ENCODE measurements at regions not wholly inside any gene's neighbourhood (a gene's known extent, or its start where the extent isn't known, plus 50 kb on each side); places are given as distances from the start of the nearest gene placed in this dataset.

GRCh38 chr5:3542769-3543168 lies 52.9 kb upstream of the IRX1 start:
- TF ChIP-seq EZH2 (IDR thresholded peaks at IDR 0.05; ENCODE audit: borderline replicate concordance, low read depth, low read length, severe bottlenecking) (no peak), CTCF (IDR thresholded peaks at IDR 0.05; ENCODE audit: borderline replicate concordance, extremely low read depth, low read length, poor library complexity, severe bottlenecking) (no peak)
- Histone ChIP-seq H4K20me1 (ENCODE audit: insufficient read depth, low read length) (no peaks in the 10 kb centered on the region), H3K4me3 (ENCODE audit: low read depth in 1 of 2, low read length in 2 of 2) (no peak overlapping the region), H3K4me2 (ENCODE audit: insufficient read depth, low read length) (no peak overlapping the region), H3K27me3 (ENCODE audit: insufficient read depth, low read length, poor library complexity) (no peaks in the 10 kb centered on the region), H2AFZ (ENCODE audit: low read depth, low read length) (0 out of 2 replicates have a peak overlapping the region, but pooled peaks have one; percentile 10), H3K9me3 (ENCODE audit: insufficient read depth, low read length, severe bottlenecking) (no peaks in the 10 kb centered on the region), H3K27ac (ENCODE audit: low read length) (no peak overlapping the region), H3K79me2 (ENCODE audit: insufficient read depth, low read length) (no peaks in the 10 kb centered on the region), H3K9ac (ENCODE audit: low read depth, low read length) (no peak overlapping the region), H3K36me3 (ENCODE audit: insufficient read depth, low read length) (no peaks in the 10 kb centered on the region), H3K4me1 (ENCODE audit: insufficient read depth, low read length) (no peaks in the 10 kb centered on the region)
- DNase-seq, result no peak
- ATAC-seq (ENCODE audit: insufficient read depth, low read depth), result no peak

GRCh38 chr5:3542158-3542557 lies 53.5 kb upstream of the IRX1 start:
- ATAC-seq (ENCODE audit: insufficient read depth, low read depth) (no peak), DNase-seq (no peak)
- H3K9me3 ChIP-seq (ENCODE audit: insufficient read depth, low read length, severe bottlenecking), result no peaks in the 10 kb centered on the region
- H3K9ac ChIP-seq (ENCODE audit: low read depth, low read length), result no peak overlapping the region
- H2AFZ ChIP-seq (ENCODE audit: low read depth, low read length), result no peak overlapping the region
- no peaks in the 10 kb centered on the region for H3K79me2 ChIP-seq (ENCODE audit: insufficient read depth, low read length)
- H3K36me3 ChIP-seq (ENCODE audit: insufficient read depth, low read length), result no peaks in the 10 kb centered on the region
- no peaks in the 10 kb centered on the region for H3K4me1 ChIP-seq (ENCODE audit: insufficient read depth, low read length)
- H3K27me3 ChIP-seq (ENCODE audit: insufficient read depth, low read length, poor library complexity), result no peaks in the 10 kb centered on the region
- H3K4me3 ChIP-seq (ENCODE audit: low read depth in 1 of 2, low read length in 2 of 2), result no peak overlapping the region
- TF ChIP-seq CTCF (IDR thresholded peaks at IDR 0.05; ENCODE audit: borderline replicate concordance, extremely low read depth, low read length, poor library complexity, severe bottlenecking) (no peak), EZH2 (IDR thresholded peaks at IDR 0.05; ENCODE audit: borderline replicate concordance, low read depth, low read length, severe bottlenecking) (no peak)
- H3K27ac ChIP-seq (ENCODE audit: low read length), result no peak overlapping the region
- no peak overlapping the region for H3K4me2 ChIP-seq (ENCODE audit: insufficient read depth, low read length)
- no peaks in the 10 kb centered on the region for H4K20me1 ChIP-seq (ENCODE audit: insufficient read depth, low read length)

GRCh38 chr5:3538886-3539285 lies 56.7 kb upstream of the IRX1 start:
- H2AFZ ChIP-seq (ENCODE audit: low read depth, low read length), result no peak overlapping the region
- no peaks in the 10 kb centered on the region for H3K4me1 ChIP-seq (ENCODE audit: insufficient read depth, low read length)
- no peak overlapping the region for H3K4me2 ChIP-seq (ENCODE audit: insufficient read depth, low read length)
- H3K9ac ChIP-seq (ENCODE audit: low read depth, low read length), result no peak overlapping the region
- ATAC-seq (ENCODE audit: insufficient read depth, low read depth), result no peak
- H3K36me3 ChIP-seq (ENCODE audit: insufficient read depth, low read length), result no peaks in the 10 kb centered on the region
- no peaks in the 10 kb centered on the region for H3K79me2 ChIP-seq (ENCODE audit: insufficient read depth, low read length)
- H4K20me1 ChIP-seq (ENCODE audit: insufficient read depth, low read length), result no peaks in the 10 kb centered on the region
- no peaks in the 10 kb centered on the region for H3K9me3 ChIP-seq (ENCODE audit: insufficient read depth, low read length, severe bottlenecking)
- H3K27me3 ChIP-seq (ENCODE audit: insufficient read depth, low read length, poor library complexity), result no peaks in the 10 kb centered on the region
- no peak overlapping the region for H3K4me3 ChIP-seq (ENCODE audit: low read depth in 1 of 2, low read length in 2 of 2)
- TF ChIP-seq CTCF (IDR thresholded peaks at IDR 0.05; ENCODE audit: borderline replicate concordance, extremely low read depth, low read length, poor library complexity, severe bottlenecking) (no peak), EZH2 (IDR thresholded peaks at IDR 0.05; ENCODE audit: borderline replicate concordance, low read depth, low read length, severe bottlenecking) (no peak)
- no peak overlapping the region for H3K27ac ChIP-seq (ENCODE audit: low read length)
- DNase-seq, result no peak

GRCh38 chr5:3537942-3538341 lies 57.7 kb upstream of the IRX1 start:
- no peak for DNase-seq
- no peak overlapping the region for H3K9ac ChIP-seq (ENCODE audit: low read depth, low read length)
- H3K4me3 ChIP-seq (ENCODE audit: low read depth in 1 of 2, low read length in 2 of 2), result no peak overlapping the region
- no peaks in the 10 kb centered on the region for H3K79me2 ChIP-seq (ENCODE audit: insufficient read depth, low read length)
- no peak overlapping the region for H3K27ac ChIP-seq (ENCODE audit: low read length)
- no peaks in the 10 kb centered on the region for H3K27me3 ChIP-seq (ENCODE audit: insufficient read depth, low read length, poor library complexity)
- H3K4me2 ChIP-seq (ENCODE audit: insufficient read depth, low read length), result no peak overlapping the region
- H3K9me3 ChIP-seq (ENCODE audit: insufficient read depth, low read length, severe bottlenecking), result no peaks in the 10 kb centered on the region
- no peak for TF ChIP-seq CTCF (IDR thresholded peaks at IDR 0.05; ENCODE audit: borderline replicate concordance, extremely low read depth, low read length, poor library complexity, severe bottlenecking)
- TF ChIP-seq EZH2 (IDR thresholded peaks at IDR 0.05; ENCODE audit: borderline replicate concordance, low read depth, low read length, severe bottlenecking), result no peak
- H2AFZ ChIP-seq (ENCODE audit: low read depth, low read length), result no peak overlapping the region
- H4K20me1 ChIP-seq (ENCODE audit: insufficient read depth, low read length), result no peaks in the 10 kb centered on the region
- no peaks in the 10 kb centered on the region for H3K4me1 ChIP-seq (ENCODE audit: insufficient read depth, low read length)
- no peak for ATAC-seq (ENCODE audit: insufficient read depth, low read depth)
- H3K36me3 ChIP-seq (ENCODE audit: insufficient read depth, low read length), result no peaks in the 10 kb centered on the region

Data from DND-41 (cell line).